IMR-90 (cell line): ENCODE measurements at regions not wholly inside any gene's neighbourhood (a gene's known extent, or its start where the extent isn't known, plus 50 kb on each side); places are given as distances from the start of the nearest gene placed in this dataset.

ENCODE experiments used
- ATAC-seq: fragments of 200-7000 bp; cut with Tn5 transposase; 2 replicates; pipeline ENCODE4 v1.9.1; 2020; ENCODE audit warnings: low read depth, mild to moderate bottlenecking, moderate library complexity
- BruUV-seq: library from RNA; stranded (reverse); fragments of 400-500 nt; replicated peaks from 2 replicates; lab custom pipeline; 2021; lab: Mats Ljungman, UMichigan
- CTCF ChIA-PET: fragments of 300-600 bp; formaldehyde crosslinking; extraction: SDS; loops from one replicate; lab custom pipeline; 2021; ENCODE audit warnings: antibody characterized with exemption; lab: Yijun Ruan, JAX
- POLR2A ChIA-PET: fragments of 300-600 bp; sonication (Branson Sonifier 250); formaldehyde crosslinking; loops from one replicate; lab custom pipeline; 2022; ENCODE audit warnings: antibody characterized with exemption; ENCODE audit not compliant: unreplicated experiment; lab: Charles Lee
- DNase-seq: peaks from one replicate; pipeline ENCODE4 v3.0.0; 2013
- H2AFZ ChIP-seq: replicated peaks from 2 replicates; pipeline ENCODE3; 2013; ENCODE audit warnings: low read length, mild to moderate bottlenecking; ENCODE audit not compliant: poor library complexity
- H2AK5ac ChIP-seq: 2 replicates; pipeline ENCODE4 v1.6.1; 2013; ENCODE audit warnings: low read depth, low read length, inconsistent platforms
- H2AK9ac ChIP-seq: replicated peaks from 2 replicates; pipeline ENCODE3; 2013; ENCODE audit warnings: mild to moderate bottlenecking, low read depth, low read length, moderate library complexity; ENCODE audit not compliant: poor library complexity
- H2BK120ac ChIP-seq: 2 replicates; pipeline ENCODE4 v1.6.1; 2013; ENCODE audit warnings: low read depth, low read length, inconsistent platforms
- H2BK15ac ChIP-seq: 3 replicates; pipeline ENCODE4 v1.6.1; 2013; ENCODE audit warnings: low read depth, low read length, inconsistent platforms
- H2BK20ac ChIP-seq: 2 replicates; pipeline ENCODE4 v1.6.1; 2013; ENCODE audit warnings: low read depth, mild to moderate bottlenecking, inconsistent platforms, low read length, moderate library complexity
- H2BK5ac ChIP-seq: 2 replicates; pipeline ENCODE4 v1.6.1; 2013; ENCODE audit warnings: mild to moderate bottlenecking, low read depth, low read length, inconsistent platforms; ENCODE audit not compliant: poor library complexity, severe bottlenecking
- H3K14ac ChIP-seq: replicated peaks from 2 replicates; pipeline ENCODE4 v1.6.1; 2013; ENCODE audit warnings: low read depth, low read length, inconsistent platforms
- H3K18ac ChIP-seq: 2 replicates; pipeline ENCODE4 v1.6.1; 2013; ENCODE audit warnings: low read depth, low read length, control low read depth
- H3K23ac ChIP-seq: 2 replicates; pipeline ENCODE4 v1.6.1; 2013; ENCODE audit warnings: low read depth, low read length, inconsistent platforms
- H3K27ac ChIP-seq: 2 replicates; pipeline ENCODE4 v1.5.1; 2013; ENCODE audit warnings: mild to moderate bottlenecking, control low read depth, low read length; ENCODE audit not compliant: insufficient read depth
- H3K27me3 ChIP-seq: 2 replicates; pipeline ENCODE4 v1.6.1; 2013; ENCODE audit warnings: low read length; ENCODE audit not compliant: control insufficient read depth, insufficient read depth
- H3K36me3 ChIP-seq: 2 replicates; pipeline ENCODE4 v1.6.1; 2013; ENCODE audit warnings: low read length, mixed read lengths; ENCODE audit not compliant: control insufficient read depth, insufficient read depth
- H3K4ac ChIP-seq: 2 replicates; pipeline ENCODE4 v1.6.1; 2013; ENCODE audit warnings: low read depth, low read length, inconsistent platforms
- H3K4me1 ChIP-seq: 2 replicates; pipeline ENCODE4 v1.6.1; 2013; ENCODE audit warnings: low read length, mixed read lengths; ENCODE audit not compliant: control insufficient read depth, insufficient read depth
- H3K4me2 ChIP-seq: 2 replicates; pipeline ENCODE4 v1.6.1; 2013; ENCODE audit warnings: low read depth, mild to moderate bottlenecking, control low read depth, low read length, moderate library complexity
- H3K4me3 ChIP-seq: 2 replicates; pipeline ENCODE4 v1.5.1; 2013; ENCODE audit warnings: low read depth, mild to moderate bottlenecking, control low read depth, low read length, moderate library complexity; ENCODE audit not compliant: insufficient read depth
- H3K56ac ChIP-seq: 2 replicates; pipeline ENCODE4 v1.6.1; 2013; ENCODE audit warnings: low read length, inconsistent platforms; ENCODE audit not compliant: insufficient read depth; ENCODE audit errors: extremely low read depth
- H3K79me1 ChIP-seq, 2 experiments: 2 replicates each; pipeline ENCODE4 v1.6.1; 2013; ENCODE audit warnings: low read length in 2 of 2, inconsistent platforms in 1 of 2, low read depth in 1 of 2
- H3K9ac ChIP-seq: 2 replicates; pipeline ENCODE4 v1.6.1; 2013; ENCODE audit warnings: low read depth, low read length, control low read depth
- H3K9me1 ChIP-seq: 2 replicates; pipeline ENCODE4 v1.6.1; 2013; ENCODE audit warnings: low read length, inconsistent platforms; ENCODE audit not compliant: insufficient read depth
- H3K9me3 ChIP-seq: 2 replicates; pipeline ENCODE4 v1.6.1; 2013; ENCODE audit warnings: low read length; ENCODE audit not compliant: control insufficient read depth, insufficient read depth
- H4K20me1 ChIP-seq: 2 replicates; pipeline ENCODE4 v1.6.1; 2013; ENCODE audit warnings: low read length, inconsistent platforms; ENCODE audit not compliant: insufficient read depth
- H4K5ac ChIP-seq: 2 replicates; pipeline ENCODE4 v1.6.1; 2013; ENCODE audit warnings: mild to moderate bottlenecking, low read depth, low read length, control low read depth
- H4K8ac ChIP-seq, 2 experiments: 2 replicates each; pipeline ENCODE4 v1.6.1; 2013; ENCODE audit warnings: low read depth in 2 of 2, low read length in 2 of 2, control low read depth in 1 of 2, inconsistent platforms in 1 of 2
- H4K91ac ChIP-seq: 2 replicates; pipeline ENCODE4 v1.6.1; 2013; ENCODE audit warnings: low read depth, low read length, inconsistent platforms; ENCODE audit not compliant: insufficient read depth
- CEBPB ChIP-seq: IDR thresholded peaks from 2 replicates; pipeline ENCODE4 v1.6.1; 2012; ENCODE audit warnings: low read depth, low read length, improper control_type of control experiment
- CHD1 ChIP-seq: IDR thresholded peaks from 2 replicates; pipeline ENCODE4 v1.6.1; 2012; ENCODE audit warnings: low read depth, low read length, improper control_type of control experiment
- FOS ChIP-seq: fragments of 150-350 bp; IDR thresholded peaks from 2 replicates; pipeline ENCODE4 v1.6.1; 2016; ENCODE audit warnings: low read depth, low read length
- NFE2L2 ChIP-seq: fragments of 150-350 bp; IDR thresholded peaks from 2 replicates; pipeline ENCODE4 v1.6.1; 2016; ENCODE audit warnings: low read depth, mild to moderate bottlenecking, low read length
- WGBS, 2 experiments: methylation state at CpG; one replicate each; pipeline versions ENCODE4 v1.1.5 to v1.1.7; 2013; ENCODE audit warnings: missing lambda C conversion rate in 2 of 2; ENCODE audit not compliant: insufficient read length in 1 of 2; ENCODE audit errors: extremely low coverage in 2 of 2; 5-methylcytosine and 5-hydroxymethylcytosine counted together
- dilution Hi-C: fragments of 300-500 bp; cut with HindIII; formaldehyde crosslinking; loops from one replicate; pipeline ENCODE4 v1.14.3; 2018; ENCODE audit warnings: low sequenced_read_pairs; ENCODE audit not compliant: unreplicated experiment
- in situ Hi-C: fragments of 300-500 bp; cut with MboI; formaldehyde crosslinking; loops from 3 replicates; pipeline ENCODE4 v1.14.3; 2019; ENCODE audit warnings: low sequenced_read_pairs, inconsistent platforms, mixed read lengths
- intact Hi-C: fragments of 100-400 bp; cut with micrococcal nuclease; formaldehyde crosslinking; loops from 2 replicates; pipeline ENCODE4 v1.10.0; 2022
- TF ChIP-seq, protein P1 (sequence below): conservative IDR thresholded peaks from 2 replicates; pipeline ENCODE4 v1.5.1; 2012; ENCODE audit warnings: mild to moderate bottlenecking, low read depth, low read length, improper control_type of control experiment

DNA sequence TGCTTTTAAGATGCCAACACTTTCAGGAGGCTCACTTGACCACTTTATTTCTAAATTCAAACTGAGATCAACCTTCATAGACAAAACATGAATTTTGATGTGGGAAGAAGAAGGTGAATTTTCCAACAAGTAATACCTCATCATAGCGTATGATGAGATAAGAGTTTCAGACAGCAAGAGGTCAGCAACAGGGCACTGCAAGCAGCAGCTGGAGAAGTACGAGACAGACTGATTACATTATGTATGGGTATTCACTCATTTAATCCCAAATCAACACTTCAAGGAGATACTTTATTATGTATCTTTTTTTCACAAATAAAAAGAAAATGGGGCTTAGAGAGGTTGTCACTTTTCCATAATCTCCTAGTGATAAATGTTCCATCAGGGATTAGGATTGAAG, 389.8 kb downstream of the TBC1D4 start:
- Histone ChIP-seq H3K4me3 (no peak overlapping the region), H3K36me3 (no peaks in the 10 kb centered on the region), H3K9me1 (no peaks in the 10 kb centered on the region), H3K4ac (no peak overlapping the region), H2BK20ac (no peak overlapping the region), H4K8ac (no peak overlapping the region), H2AK5ac (no peak overlapping the region), H3K79me1 (no peaks in the 10 kb centered on the region), H2AFZ (no peak overlapping the region), H4K5ac (no peak overlapping the region), H3K18ac (no peak overlapping the region), H3K23ac (no peak overlapping the region), H2BK15ac (no peak overlapping the region), H3K9ac (no peak overlapping the region), H4K91ac (no peak overlapping the region), H2BK120ac (no peak overlapping the region), H2BK5ac (no peak overlapping the region), H3K14ac (no peak overlapping the region), H3K56ac (no peak overlapping the region), H3K27ac (no peak overlapping the region), H3K4me1 (no peaks in the 10 kb centered on the region), H4K20me1 (no peaks in the 10 kb centered on the region), H2AK9ac (no peak overlapping the region), H3K27me3 (no peaks in the 10 kb centered on the region), H3K4me2 (no peak overlapping the region), H3K9me3 (no peaks in the 10 kb centered on the region)
- dilution Hi-C loops = no loop called here
- BruUV-seq = no TSS peak
- CTCF ChIA-PET = no interaction called here
- intact Hi-C loops = no loop called here
- DNase-seq (no peak), ATAC-seq (no peak)
- in situ Hi-C loops = no loop called here
- POLR2A ChIA-PET = no interaction called here
- TF ChIP-seq FOS (no peak), NFE2L2 (no peak), CEBPB (no peak), CHD1 (no peak)
- TF ChIP-seq, protein P1, sequence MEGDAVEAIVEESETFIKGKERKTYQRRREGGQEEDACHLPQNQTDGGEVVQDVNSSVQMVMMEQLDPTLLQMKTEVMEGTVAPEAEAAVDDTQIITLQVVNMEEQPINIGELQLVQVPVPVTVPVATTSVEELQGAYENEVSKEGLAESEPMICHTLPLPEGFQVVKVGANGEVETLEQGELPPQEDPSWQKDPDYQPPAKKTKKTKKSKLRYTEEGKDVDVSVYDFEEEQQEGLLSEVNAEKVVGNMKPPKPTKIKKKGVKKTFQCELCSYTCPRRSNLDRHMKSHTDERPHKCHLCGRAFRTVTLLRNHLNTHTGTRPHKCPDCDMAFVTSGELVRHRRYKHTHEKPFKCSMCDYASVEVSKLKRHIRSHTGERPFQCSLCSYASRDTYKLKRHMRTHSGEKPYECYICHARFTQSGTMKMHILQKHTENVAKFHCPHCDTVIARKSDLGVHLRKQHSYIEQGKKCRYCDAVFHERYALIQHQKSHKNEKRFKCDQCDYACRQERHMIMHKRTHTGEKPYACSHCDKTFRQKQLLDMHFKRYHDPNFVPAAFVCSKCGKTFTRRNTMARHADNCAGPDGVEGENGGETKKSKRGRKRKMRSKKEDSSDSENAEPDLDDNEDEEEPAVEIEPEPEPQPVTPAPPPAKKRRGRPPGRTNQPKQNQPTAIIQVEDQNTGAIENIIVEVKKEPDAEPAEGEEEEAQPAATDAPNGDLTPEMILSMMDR = no peak
- no CpG with 5 or more reads among the region's 2 CpGs for WGBS, 2 experiments
